HepG2 (cell line): ENCODE measurements at regions not wholly inside any gene's neighbourhood (a gene's known extent, or its start where the extent isn't known, plus 50 kb on each side); places are given as distances from the start of the nearest gene placed in this dataset.

ENCODE experiments used
- KDM2A ChIP-seq: sonication (generic); formaldehyde crosslinking; IDR thresholded peaks from 2 replicates; pipeline ENCODE4 v1.4.0; 2020; ENCODE audit warnings: low read depth, missing genetic modification reagents, borderline replicate concordance
- USF2 ChIP-seq, 2 experiments: sonication (generic) in 1 of 2; formaldehyde crosslinking in 1 of 2; IDR thresholded peaks; 2 replicates each; pipeline versions ENCODE4 v1.5.1 to v1.6.1; 2011 to 2020; ENCODE audit warnings: borderline replicate concordance in 1 of 2, low read depth in 1 of 2, low read length in 1 of 2, mild to moderate bottlenecking in 1 of 2, missing genetic modification reagents in 1 of 2, moderate library complexity in 1 of 2
- ZBTB40 ChIP-seq, 2 experiments: fragments of 450-650 bp in 1 of 2; sonication (generic) in 1 of 2; formaldehyde crosslinking in 1 of 2; IDR thresholded peaks; 2 replicates each; pipeline versions ENCODE4 v1.6.1 to v1.8.0; 2016 to 2022; ENCODE audit warnings: antibody characterized with exemption in 1 of 2, mild to moderate bottlenecking in 1 of 2, missing genetic modification reagents in 1 of 2
- ZHX2 ChIP-seq, 2 experiments: sonication (generic) in 1 of 2; formaldehyde crosslinking in 1 of 2; IDR thresholded peaks; 2 replicates each; pipeline versions ENCODE4 v1.6.1 to v1.9.0; 2014 to 2022; ENCODE audit warnings: antibody characterized with exemption in 1 of 2, borderline replicate concordance in 1 of 2, inconsistent platforms in 1 of 2, low read depth in 1 of 2, missing genetic modification reagents in 1 of 2
- ZNF569 ChIP-seq: sonication (generic); formaldehyde crosslinking; IDR thresholded peaks from 2 replicates; pipeline ENCODE4 v1.5.0; 2020; ENCODE audit warnings: mild to moderate bottlenecking, missing genetic modification reagents, moderate library complexity, borderline replicate concordance
- ZNF720 ChIP-seq: sonication (generic); formaldehyde crosslinking; IDR thresholded peaks from 2 replicates; pipeline ENCODE4 v1.4.0; 2020; ENCODE audit warnings: missing genetic modification reagents
- ZNF749 ChIP-seq: sonication (generic); formaldehyde crosslinking; IDR thresholded peaks from 2 replicates; pipeline ENCODE4 v1.8.0; 2022; ENCODE audit warnings: mild to moderate bottlenecking, missing genetic modification reagents, moderate library complexity, borderline replicate concordance

GRCh38 chr2:101566632-101567228, 91.8 kb upstream of the RFX8 start (continued):
- TF ChIP-seq ZHX2 (IDR thresholded peaks at IDR 0.05; ENCODE audit: low read depth) (peak; percentile 53; the same call in 1 of the 2 replicates), ZHX2 (CRISPR knock-in tag; IDR thresholded peaks at IDR 0.05; ENCODE audit: borderline replicate concordance) (peak; percentile 92; the same call in 1 of the 2 replicates), ZNF749 (CRISPR knock-in tag) (peak; percentile 95; the same call in 1 of the 2 replicates), KDM2A (CRISPR knock-in tag) (peak; percentile 66; the same call in 1 of the 2 replicates), ZBTB40 (IDR thresholded peaks at IDR 0.05) (no peak), ZBTB40 (CRISPR knock-in tag; IDR thresholded peaks at IDR 0.05) (peak; percentile 88; the same call in 1 of the 2 replicates), ZNF569 (CRISPR knock-in tag) (peak; percentile 71; the same call in 1 of the 2 replicates), ZNF720 (no peak), USF2 (IDR thresholded peaks at IDR 0.05; ENCODE audit: low read depth, low read length) (no peak), USF2 (CRISPR knock-in tag; IDR thresholded peaks at IDR 0.05; ENCODE audit: borderline replicate concordance) (no peak)
